Loucy (cell line): ENCODE measurements at regions not wholly inside any gene's neighbourhood (a gene's known extent, or its start where the extent isn't known, plus 50 kb on each side); places are given as distances from the start of the nearest gene placed in this dataset.
A peak's percentile ranks its signal among the peaks of the same experiment; 100 is the strongest.

ENCODE experiments used
- H2AFZ ChIP-seq: fragments of 200-600 bp; sonication (generic); 2 replicates; pipeline ENCODE4 v1.6.0; 2016; ENCODE audit warnings: antibody characterized with exemption, mild to moderate bottlenecking, low read length, moderate library complexity
- H3F3A ChIP-seq: fragments of 200-600 bp; 2 replicates; pipeline ENCODE4 v1.6.0; 2016; ENCODE audit warnings: antibody characterized with exemption, low read depth, mild to moderate bottlenecking
- H3K27me3 ChIP-seq: fragments of 200-600 bp; sonication (generic); 2 replicates; pipeline ENCODE4 v1.6.1; 2014; ENCODE audit warnings: low read length, mild to moderate bottlenecking; ENCODE audit not compliant: insufficient read depth, poor library complexity, severe bottlenecking
- H3K36me3 ChIP-seq: fragments of 200-600 bp; sonication (generic); 2 replicates; pipeline ENCODE4 v1.6.1; 2016; ENCODE audit warnings: low read length; ENCODE audit not compliant: insufficient read depth
- H3K4me1 ChIP-seq: fragments of 200-600 bp; sonication (generic); 2 replicates; pipeline ENCODE4 v1.5.1; 2014; ENCODE audit warnings: low read length, mild to moderate bottlenecking; ENCODE audit not compliant: insufficient read depth, poor library complexity, severe bottlenecking
- H3K4me2 ChIP-seq: fragments of 200-600 bp; sonication (generic); 2 replicates; pipeline ENCODE4 v1.6.0; 2014; ENCODE audit warnings: antibody characterized with exemption, low read length, low read depth, mild to moderate bottlenecking; ENCODE audit not compliant: poor library complexity, severe bottlenecking
- H3K4me3 ChIP-seq: fragments of 200-600 bp; sonication (generic); 2 replicates; pipeline ENCODE4 v1.5.1; 2014; ENCODE audit warnings: low read length, mild to moderate bottlenecking, mixed read lengths; ENCODE audit not compliant: poor library complexity, severe bottlenecking
- H3K79me2 ChIP-seq: fragments of 200-600 bp; sonication (generic); 2 replicates; pipeline ENCODE4 v1.6.1; 2014; ENCODE audit warnings: low read length; ENCODE audit not compliant: insufficient read depth
- H3K9ac ChIP-seq: fragments of 200-600 bp; sonication (generic); 2 replicates; pipeline ENCODE4 v1.6.0; 2014; ENCODE audit warnings: mild to moderate bottlenecking, low read depth, low read length, moderate library complexity; ENCODE audit not compliant: poor library complexity, severe bottlenecking
- H3K9me2 ChIP-seq: fragments of 200-600 bp; sonication (generic); replicated peaks from 2 replicates; pipeline ENCODE4 v1.6.1; 2016; ENCODE audit warnings: low read depth, low read length, mixed read lengths
- H3K9me3 ChIP-seq: fragments of 200-600 bp; sonication (generic); 2 replicates; pipeline ENCODE4 v1.6.1; 2014; ENCODE audit warnings: mild to moderate bottlenecking, antibody characterized with exemption, low read length, low read depth; ENCODE audit not compliant: insufficient read depth
- H4K20me1 ChIP-seq: fragments of 200-600 bp; sonication (generic); 2 replicates; pipeline ENCODE4 v1.6.0; 2014; ENCODE audit warnings: antibody characterized with exemption, low read length, mild to moderate bottlenecking; ENCODE audit not compliant: insufficient read depth, poor library complexity, severe bottlenecking
- CTCF ChIP-seq: fragments of 200-600 bp; sonication (generic); conservative IDR thresholded peaks from 2 replicates; pipeline ENCODE4 v1.5.1; 2014; ENCODE audit warnings: mild to moderate bottlenecking, antibody characterized with exemption, low read length
- EZH2phosphoT487 ChIP-seq: fragments of 200-600 bp; IDR thresholded peaks from 2 replicates; pipeline ENCODE4 v1.6.1; 2018; ENCODE audit warnings: antibody characterized with exemption, mild to moderate bottlenecking, moderate library complexity, borderline replicate concordance

GRCh38 chr5:159441441-159441840, 111.2 kb upstream of the IL12B start:
- no peaks in the 10 kb centered on the region for H3K9me2 ChIP-seq
- H3K9me3 ChIP-seq, result no peaks in the 10 kb centered on the region
- no peak overlapping the region for H2AFZ ChIP-seq
- H4K20me1 ChIP-seq, result no peaks in the 10 kb centered on the region
- no peaks in the 10 kb centered on the region for H3F3A ChIP-seq
- H3K4me3 ChIP-seq, result no peak overlapping the region
- no peaks in the 10 kb centered on the region for H3K27me3 ChIP-seq
- TF ChIP-seq CTCF (peak; percentile 31), EZH2phosphoT487 (no peak)
- H3K4me1 ChIP-seq, result no peaks in the 10 kb centered on the region
- H3K36me3 ChIP-seq, result no peaks in the 10 kb centered on the region
- no peak overlapping the region for H3K9ac ChIP-seq
- H3K4me2 ChIP-seq, result no peak overlapping the region
- no peaks in the 10 kb centered on the region for H3K79me2 ChIP-seq

GRCh38 chr5:159442206-159442850, 112.0 kb upstream of the IL12B start:
- TF ChIP-seq EZH2phosphoT487 (no peak), CTCF (no peak)
- Histone ChIP-seq H4K20me1 (no peaks in the 10 kb centered on the region), H3K9ac (no peak overlapping the region), H3K36me3 (no peaks in the 10 kb centered on the region), H3K4me1 (no peaks in the 10 kb centered on the region), H3K9me3 (no peaks in the 10 kb centered on the region), H3K79me2 (no peaks in the 10 kb centered on the region), H3K27me3 (no peaks in the 10 kb centered on the region), H3K4me3 (no peak overlapping the region), H3K9me2 (no peaks in the 10 kb centered on the region), H3K4me2 (no peak overlapping the region), H2AFZ (no peak overlapping the region), H3F3A (no peaks in the 10 kb centered on the region)

GRCh38 chr5:159444441-159445082, 114.3 kb upstream of the IL12B start:
- no peaks in the 10 kb centered on the region for H3K9me2 ChIP-seq
- no peak overlapping the region for H3K4me2 ChIP-seq
- no peaks in the 10 kb centered on the region for H3F3A ChIP-seq
- H3K9me3 ChIP-seq, result no peaks in the 10 kb centered on the region
- H3K4me3 ChIP-seq, result no peak overlapping the region
- H3K9ac ChIP-seq, result no peak overlapping the region
- TF ChIP-seq EZH2phosphoT487 (no peak), CTCF (peak; percentile 52)
- no peaks in the 10 kb centered on the region for H3K79me2 ChIP-seq
- H2AFZ ChIP-seq, result no peak overlapping the region
- H3K4me1 ChIP-seq, result no peaks in the 10 kb centered on the region
- H3K27me3 ChIP-seq, result no peaks in the 10 kb centered on the region
- no peaks in the 10 kb centered on the region for H4K20me1 ChIP-seq
- H3K36me3 ChIP-seq, result no peaks in the 10 kb centered on the region
